OCI-M1 (cell line): ENCODE measurements at regions not wholly inside any gene's neighbourhood (a gene's known extent, or its start where the extent isn't known, plus 50 kb on each side); places are given as distances from the start of the nearest gene placed in this dataset.

Experiments used
- DNase-seq: peaks from one replicate; lab custom pipeline; 2025; lab: John Stamatoyannopoulos, UW

DNA sequence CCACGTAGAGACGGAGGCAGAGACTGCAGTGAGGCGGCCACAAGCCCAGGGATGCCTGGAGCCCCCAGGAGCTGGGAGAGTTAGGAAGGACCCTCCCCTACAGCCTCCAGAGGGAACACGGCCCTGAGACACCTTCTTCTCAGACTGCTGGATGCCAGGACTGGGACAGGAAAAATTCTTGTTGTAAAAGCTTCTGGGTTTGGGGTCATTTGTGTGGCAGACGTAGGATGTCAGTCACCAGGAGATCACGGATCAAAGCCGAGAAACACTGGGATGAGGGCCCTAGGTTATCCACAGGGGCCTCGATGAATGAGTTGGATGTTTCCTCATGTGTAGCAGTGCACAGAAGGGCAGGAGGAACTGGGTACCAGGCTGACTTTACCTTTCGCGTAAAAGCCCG lies 163.7 kb downstream of the SHOX start:
- DNase-seq, result no peak

DNA sequence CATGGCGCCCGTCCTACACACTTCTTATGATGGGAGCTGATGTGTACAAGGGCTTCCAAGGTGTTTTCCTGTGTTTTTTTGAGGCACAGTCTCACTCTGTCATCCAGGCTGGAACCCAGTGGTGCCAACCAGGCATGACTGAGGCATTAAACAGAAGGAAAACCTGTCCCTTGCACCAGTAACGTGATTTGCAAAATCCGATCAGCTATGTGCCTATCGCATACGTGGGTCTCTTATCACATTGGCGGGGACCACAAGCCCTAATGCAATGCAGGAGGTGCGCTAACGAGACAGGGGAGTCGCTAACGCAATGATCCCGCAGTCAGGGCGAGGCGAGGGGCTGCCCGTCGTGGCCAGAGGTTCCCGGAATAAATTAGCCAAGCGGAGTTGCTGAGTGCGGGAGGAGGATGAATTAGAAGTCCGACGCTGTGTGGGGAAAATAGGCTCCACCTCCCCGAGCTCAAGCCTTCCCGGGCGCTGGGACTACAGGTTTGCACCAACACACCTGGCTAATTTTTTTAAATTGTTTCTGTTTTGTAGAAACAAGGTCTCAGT lies 162.7 kb downstream of the SHOX start:
- no peak for DNase-seq

GRCh38 chrX:791479-792034 lies 161.0 kb downstream of the SHOX start:
- no peak for DNase-seq

GRCh38 chrX:790783-791360 lies 160.3 kb downstream of the SHOX start:
- DNase-seq, result no peak

GRCh38 chrX:790041-790506 lies 159.5 kb downstream of the SHOX start:
- DNase-seq, result no peak

DNA sequence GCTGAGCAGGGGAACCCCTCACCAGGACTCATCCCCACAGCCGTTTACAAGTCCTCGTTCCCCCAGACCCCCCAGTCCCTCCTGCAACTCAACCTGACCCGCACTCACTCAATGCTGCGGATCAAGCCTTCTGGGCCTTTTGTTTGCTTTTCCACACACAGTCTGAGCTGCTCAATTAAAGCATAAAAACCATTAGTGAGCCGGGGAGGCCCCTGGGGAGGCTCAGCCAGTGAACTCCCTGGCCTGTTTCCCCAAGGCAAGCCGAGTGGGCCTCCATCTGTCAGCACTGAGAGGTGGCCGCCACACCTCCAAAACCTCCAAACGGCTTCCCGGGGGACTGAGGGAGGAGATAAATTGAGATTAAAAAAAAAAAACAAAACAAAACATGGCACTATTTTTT lies 158.5 kb downstream of the SHOX start:
- no peak for DNase-seq

GRCh38 chrX:786441-786881 lies 155.9 kb downstream of the SHOX start:
- DNase-seq, result no peak

DNA sequence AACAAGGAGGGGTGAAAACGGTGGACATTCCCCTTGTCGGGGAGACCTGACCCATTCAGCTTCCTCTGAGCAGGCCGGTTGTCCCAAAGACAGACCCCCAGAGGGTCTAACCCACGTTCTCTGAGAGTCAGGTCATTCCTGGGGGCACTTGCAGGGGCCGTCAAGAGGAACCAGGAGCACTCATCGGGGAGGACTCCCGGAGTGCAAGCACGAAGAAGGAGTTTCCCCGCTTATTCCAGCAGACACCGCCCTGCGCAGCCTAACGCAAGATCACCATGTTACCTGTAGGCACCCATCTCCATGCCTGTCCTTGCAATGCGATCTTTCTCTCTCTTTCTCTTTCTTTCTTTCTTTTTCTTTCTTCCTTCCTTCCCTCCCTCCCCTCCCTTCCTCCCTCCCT lies 154.2 kb downstream of the SHOX start:
- DNase-seq, result no peak

DNA sequence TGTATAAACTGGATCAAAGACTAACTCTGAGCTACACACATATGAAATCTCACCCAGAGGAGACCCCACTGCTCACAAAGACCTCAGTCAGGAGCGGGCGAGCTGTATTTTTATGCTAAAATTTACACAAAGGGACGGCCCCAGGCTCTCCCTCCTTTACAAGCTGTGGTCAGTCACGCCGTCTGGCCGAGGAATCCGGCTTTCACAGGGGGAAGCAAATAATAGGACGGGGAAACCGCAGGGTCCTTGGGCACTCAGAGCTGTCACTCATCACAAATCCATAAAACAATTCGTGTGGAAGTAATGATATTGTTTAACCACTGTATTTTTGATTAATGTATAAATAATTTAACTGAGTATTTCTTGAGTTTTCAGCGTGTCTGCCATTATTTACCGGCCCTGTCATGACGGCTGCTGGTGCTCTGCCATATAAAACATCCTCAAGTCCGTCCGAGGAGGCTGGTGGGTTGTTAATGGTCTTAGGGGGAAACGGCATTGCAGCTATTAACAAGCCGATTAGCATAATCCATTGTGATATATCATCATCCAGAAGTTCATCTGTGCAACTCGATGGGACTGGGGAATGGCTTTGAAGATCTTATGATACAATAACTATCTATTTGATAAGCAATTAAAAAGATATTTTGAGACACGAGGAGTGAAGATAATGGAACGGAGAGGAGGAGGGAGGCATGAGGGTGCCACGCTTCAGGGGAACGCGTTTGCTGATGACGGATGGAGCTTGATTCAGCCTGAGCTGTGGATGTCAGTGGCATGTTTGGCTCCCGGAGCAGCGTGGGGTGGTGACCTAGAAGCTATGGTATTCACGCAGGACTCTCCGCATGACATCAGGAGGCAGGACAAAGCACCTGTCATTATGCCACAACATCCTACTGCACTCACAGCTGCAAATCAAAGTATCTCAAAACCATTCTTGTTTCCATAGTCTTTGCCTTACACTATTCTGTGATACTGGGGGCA lies 150.9 kb downstream of the SHOX start:
- no peak for DNase-seq

DNA sequence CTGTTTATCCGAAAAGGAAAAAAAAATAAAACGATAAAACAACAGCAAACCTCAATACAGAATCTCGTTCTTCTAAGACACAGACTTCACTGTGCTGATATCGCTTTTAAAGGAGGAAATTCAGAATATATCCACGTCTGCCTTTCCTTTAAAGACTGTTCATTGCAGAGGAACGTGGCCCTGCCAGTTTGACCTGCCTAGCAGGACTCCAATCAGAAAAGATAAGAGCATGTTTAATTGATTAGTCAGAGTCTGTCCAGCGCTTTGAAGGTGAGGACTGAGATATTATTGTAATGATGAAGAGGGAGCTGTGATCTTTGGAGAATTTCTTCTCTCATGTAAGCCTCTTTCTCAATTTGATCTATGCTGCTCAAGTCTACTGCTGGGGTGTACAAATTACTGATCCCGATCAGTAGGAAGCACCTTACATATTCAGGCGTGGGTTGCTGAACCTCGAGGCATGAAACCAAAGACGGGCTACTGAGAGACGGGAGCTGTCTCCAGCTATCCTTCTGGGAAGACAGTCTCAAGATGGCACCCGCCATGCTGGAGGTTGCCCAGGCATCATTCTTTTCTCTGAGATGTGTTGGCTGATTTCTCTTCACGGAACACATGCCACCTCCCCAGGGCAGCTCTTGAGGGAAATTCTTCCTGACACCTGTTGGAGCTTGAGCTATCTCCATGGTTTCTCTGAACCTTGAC lies 146.1 kb downstream of the SHOX start:
- no peak for DNase-seq

- DNase-seq, result no peak
Measured at GRCh38 chrX:776061-776460, 145.5 kb downstream of the SHOX start.

DNA sequence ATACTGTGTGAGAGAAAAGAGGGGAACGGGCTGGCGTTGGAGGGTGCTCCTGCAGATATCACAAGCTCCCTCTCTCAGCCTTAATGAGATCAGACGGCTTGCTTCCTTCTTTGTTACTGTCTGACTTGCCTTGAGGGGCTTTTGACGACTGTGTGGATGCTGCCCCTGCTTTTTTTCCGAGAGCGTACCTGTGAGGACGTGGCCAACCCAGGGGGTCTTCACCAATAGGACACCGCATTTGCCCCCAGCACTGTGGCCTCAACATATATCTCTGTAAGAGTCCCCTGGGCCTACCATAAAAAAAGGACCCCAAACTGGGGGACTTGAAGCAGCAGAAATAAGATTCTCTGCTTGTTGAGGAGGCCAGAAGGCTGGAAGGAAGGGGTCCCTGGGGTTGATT lies 143.9 kb downstream of the SHOX start:
- DNase-seq, result no peak

DNA sequence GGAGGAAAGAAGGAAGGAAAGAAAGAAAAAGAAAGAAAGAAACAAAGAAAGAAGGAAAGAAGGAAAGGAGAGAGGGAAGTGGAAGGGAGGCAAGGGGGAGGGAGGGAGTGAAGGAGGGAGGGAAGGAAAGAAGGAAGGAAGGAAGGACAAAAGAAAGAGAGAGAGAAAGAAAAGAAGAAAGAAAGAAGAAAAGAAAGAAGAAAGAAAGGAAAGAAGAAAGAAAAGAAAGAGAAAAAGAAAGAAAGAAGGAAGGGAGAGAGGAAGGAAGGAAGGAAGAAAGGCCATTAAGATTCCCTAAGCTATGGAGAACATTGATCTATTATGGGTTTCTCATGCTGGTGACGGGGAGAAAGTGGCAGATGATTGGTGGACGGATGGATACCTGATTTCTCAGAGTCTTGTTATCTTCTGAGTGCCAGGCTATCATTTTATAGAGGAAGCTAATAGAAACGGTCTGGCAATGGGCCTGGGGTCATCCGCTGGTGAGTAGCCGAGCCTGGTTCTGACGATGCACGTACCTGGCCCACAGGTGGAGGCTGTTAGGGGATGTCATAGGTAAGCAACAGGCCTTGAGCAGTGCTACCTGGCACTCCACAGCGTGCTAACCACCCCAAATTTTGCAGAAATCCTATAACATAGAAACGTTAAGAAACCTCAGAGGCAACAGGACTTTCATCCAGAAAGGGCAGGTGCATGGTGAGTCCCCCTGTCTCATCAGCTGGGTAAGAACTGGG lies 142.9 kb downstream of the SHOX start:
- no peak for DNase-seq

- DNase-seq, result no peak
Measured at GRCh38 chrX:771536-771935, 140.9 kb downstream of the SHOX start.

GRCh38 chrX:769796-770195 lies 139.2 kb downstream of the SHOX start:
- DNase-seq, result no peak

DNA sequence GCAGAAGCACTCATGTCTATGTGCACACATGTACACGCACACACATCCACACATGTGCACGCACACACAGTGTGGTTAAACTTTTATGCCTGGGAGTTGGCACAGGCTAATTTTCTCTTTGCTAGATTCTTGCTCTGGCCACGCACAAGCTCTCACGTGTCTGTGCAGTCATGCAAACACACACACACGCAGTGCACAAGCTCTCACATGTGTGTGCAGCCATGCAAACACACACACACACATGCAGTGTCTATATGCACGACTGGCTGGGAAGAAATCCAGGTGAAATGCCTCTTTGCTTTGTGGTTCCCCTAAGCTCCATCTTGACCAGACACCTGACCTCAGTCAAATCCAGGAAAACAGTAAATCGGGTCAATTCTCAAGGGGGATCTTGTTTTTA lies 138.0 kb downstream of the SHOX start:
- no peak for DNase-seq

- DNase-seq, result no peak
Measured at GRCh38 chrX:758917-759316, 128.3 kb downstream of the SHOX start.

DNA sequence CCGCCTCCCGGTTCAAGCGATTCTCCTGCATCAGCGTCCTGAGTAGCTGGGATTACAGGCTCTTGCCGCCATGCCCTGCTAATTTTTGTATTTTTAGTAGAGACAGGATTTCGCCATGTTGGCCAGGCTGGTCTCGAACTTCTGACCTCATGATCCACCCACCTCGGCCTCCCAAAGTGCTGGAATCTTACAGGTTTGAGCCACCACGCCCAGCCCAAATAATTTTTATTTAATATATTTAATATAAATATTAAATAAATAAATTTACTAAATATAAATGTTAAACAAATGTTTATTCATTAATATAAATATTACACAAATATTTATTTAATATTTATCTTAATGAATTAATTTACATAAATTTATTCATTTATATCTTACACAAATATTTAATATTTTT lies 120.2 kb downstream of the SHOX start:
- no peak for DNase-seq

DNA sequence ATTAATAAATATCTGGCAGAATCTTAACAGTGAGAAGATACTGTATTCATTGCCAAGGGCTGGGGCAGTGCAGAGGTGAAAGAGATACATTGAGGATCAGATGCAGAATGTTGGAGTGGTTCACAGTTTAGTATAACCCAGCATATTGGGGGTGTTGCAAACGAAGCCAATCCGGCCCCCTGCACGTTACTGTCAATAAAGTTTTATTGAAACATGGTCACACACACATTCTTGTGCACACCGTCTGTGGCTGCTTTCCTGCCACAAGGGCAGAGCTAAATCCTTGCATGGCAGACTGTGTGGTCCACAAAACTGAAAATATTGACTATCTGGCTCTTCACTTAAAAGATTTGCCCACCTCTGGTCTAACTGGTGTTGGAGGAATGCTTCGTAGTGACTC lies 119.7 kb downstream of the SHOX start:
- DNase-seq, result no peak

- DNase-seq, result no peak
Measured at GRCh38 chrX:747176-747575, 116.6 kb downstream of the SHOX start.

DNA sequence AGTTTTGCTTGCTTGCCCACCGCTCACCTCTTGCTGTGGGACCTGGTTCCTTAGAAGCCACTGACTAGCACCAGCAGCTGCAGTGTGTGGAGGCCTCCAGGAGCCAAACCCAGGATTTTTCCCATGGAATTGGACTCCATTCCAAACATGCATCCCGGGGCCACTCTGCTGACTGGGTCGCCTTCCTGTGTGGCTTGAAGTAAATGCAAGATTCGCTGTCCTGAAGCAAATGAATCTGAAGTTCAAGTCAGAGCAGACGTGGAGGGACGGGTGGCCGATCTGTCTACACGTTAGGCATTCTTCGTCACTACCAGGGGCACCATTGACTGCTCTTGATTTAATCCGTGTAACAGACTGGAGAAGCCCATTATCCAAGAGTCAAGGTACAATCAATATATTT lies 109.0 kb downstream of the SHOX start:
- no peak for DNase-seq
